RPMI7951 (cell line): ENCODE measurements at regions not wholly inside any gene's neighbourhood (a gene's known extent, or its start where the extent isn't known, plus 50 kb on each side); places are given as distances from the start of the nearest gene placed in this dataset.
"Not testable (repeated sequence)": the region's sequence is repeated elsewhere in the genome, so short reads cannot be mapped to it uniquely, and the experiment has no call there.

Experiments used
- DNase-seq: peaks from one replicate; pipeline ENCODE4 v3.0.0-alpha.2; 2012; ENCODE audit warnings: low read depth

DNA sequence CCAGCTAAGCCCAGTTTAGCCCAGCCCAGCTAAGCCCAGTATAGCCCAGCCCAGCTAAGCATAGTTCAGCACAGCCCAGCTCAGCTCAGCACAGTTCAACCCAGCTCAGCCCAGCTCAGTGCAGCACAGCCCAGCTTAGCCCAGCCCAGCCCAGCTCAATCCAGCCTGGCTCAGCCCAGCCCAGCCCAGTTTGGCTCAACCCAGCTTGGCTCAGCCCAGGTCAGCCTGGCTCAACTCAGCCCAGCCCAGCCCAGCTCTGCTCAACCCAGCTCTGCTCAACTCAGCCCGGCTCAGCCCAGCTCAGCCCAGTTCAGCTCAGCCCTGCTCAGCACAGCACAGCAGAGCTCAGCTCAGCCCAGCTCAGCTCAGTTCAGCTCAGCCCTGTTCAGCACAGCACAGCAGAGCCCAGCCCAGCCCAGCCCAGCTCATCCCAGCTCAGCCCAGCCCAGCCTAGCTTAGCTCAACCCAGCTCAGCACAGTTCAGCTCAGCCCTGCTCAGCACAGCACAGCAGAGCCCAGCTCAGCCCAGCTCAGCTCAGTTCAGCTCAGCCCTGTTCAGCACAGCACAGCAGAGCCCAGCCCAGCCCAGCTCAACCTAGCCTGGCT lies 330.9 kb downstream of the TMEM121 start:
- DNase-seq: no peak

DNA sequence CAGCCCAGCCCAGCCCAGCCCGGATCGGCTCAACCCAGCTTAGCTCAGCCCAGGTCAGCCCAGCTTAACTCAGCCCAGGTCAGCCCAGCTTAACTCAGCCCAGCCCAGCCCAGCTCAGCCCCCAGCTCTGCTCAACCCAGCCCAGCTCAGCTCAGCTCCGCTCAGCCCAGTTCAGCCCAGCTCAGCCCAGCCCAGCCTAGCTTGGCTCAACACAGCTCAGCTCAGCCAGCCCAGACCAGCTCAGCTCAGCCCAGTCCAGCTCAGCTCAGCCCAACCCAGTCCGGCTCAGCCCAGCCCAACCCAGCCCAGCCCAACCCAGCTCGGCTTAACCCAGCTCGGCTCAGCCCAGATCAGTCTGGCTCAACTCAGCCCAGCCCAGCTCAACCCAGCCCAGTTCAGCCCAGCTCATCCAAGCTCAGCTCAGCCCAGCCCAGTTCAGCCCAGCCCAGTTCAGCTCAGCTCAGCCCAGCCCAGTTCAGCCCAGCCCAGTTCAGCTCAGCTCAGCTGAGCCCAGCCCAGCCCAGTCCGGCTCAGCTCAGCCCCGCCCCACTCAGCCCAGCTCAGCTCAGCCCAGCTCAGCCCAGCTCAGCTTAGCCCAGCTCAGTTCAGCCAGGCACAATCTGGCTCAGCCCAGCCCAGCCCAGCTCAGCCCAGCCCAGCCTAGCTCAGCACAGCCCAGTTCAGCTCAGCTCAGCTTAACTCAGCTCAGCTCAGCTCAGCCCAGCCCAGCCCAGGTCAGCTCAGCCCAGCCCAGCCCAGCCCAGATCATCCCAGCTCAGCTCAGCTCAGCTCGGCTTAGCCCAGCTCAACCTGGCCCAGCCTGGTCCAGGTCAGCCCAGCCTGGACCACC lies 331.7 kb downstream of the TMEM121 start:
- DNase-seq: no peak

DNA sequence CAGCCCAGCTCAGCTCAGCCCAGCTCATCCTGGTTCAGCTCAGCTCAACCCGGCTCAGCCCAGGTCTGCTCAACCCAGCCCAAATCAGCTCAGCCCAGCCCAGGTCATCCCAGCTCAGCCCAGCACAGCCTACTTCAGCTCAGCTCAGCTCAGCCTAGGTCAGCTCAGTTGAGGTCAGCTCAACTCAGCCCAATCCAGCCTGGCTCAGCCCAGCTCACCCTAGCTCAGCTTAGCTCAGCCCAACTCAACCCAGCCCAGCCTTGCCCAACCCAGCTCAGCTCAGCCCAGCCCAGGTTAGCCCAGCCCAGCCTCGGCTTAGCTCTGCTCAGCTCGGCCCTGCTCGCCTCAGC lies 332.3 kb downstream of the TMEM121 start:
- DNase-seq: no peak

DNA sequence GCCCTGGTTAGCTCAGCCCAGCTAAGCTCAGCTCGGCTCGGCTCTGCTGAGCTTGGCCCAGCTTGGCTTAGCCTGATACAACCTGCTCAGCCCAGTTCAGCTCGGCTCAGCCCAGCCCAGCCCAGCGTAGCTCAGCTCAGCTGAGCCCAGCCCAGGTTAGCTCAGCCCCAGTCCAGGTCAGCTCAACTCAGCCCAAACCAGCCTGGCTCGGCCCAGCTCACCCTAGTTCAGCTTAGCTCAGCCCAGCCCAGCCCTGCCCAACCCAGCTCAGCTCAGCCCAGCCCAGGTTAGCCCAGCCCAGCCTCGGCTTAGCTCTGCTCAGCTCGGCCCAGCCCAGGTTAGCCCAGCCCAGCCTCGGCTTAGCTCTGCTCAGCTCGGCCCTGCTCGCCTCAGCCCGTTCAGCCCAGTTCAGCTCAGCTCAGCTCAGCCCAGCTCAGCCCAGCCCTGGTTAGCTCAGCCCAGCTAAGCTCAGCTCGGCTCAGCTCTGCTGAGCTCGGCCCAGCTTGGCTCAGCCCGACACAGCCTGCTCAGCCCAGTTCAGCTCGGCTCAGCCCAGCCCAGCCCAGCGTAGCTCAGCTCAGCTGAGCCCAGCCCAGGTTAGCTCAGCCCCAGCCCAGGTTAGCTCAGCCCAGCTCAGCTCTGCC lies 332.8 kb downstream of the TMEM121 start:
- not testable (repeated sequence) for DNase-seq

DNA sequence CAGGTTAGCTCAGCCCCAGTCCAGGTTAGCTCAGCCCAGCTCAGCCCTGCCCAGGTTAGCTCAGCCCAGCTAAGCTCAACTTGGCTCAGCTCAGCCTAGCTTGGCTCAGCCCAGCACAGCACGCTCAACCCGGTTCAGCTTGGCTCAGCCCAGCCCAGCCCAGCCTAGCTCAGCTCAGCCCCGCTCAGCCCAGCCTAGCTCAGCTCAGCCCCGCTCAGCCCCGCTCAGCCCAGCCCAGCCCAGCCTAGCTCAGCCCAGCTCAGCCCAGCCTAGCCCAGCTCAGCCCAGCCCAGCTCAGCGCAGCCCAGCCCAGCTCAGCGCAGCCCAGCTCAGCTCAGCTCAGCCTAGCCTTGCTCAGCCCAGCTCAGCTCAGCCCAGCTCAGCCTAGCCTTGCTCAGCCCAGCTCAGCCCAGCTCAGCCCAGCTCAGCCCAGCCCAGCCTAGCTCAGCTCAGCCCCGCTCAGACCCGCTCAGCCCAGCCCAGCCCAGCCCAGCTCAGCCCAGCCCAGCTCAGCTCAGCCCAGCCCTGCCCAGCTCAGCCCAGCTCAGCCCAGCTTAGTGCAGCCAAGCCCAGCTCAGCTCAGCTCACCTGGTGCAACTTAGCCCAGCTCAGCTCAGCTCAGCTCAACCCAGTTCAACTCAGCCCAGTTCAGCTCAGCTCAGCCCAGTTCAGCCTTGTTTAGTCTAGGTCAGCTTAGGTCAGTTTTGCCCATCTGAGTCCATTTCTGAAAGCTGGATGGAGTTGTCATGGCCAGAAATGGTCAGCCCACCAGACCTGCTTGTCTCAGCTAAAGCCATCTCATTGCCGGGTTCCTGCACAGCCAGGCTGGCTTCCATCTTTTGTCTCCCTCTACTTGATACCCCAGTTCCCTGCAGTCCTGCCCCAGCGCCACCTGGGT lies 333.6 kb downstream of the TMEM121 start:
- DNase-seq: no peak

DNA sequence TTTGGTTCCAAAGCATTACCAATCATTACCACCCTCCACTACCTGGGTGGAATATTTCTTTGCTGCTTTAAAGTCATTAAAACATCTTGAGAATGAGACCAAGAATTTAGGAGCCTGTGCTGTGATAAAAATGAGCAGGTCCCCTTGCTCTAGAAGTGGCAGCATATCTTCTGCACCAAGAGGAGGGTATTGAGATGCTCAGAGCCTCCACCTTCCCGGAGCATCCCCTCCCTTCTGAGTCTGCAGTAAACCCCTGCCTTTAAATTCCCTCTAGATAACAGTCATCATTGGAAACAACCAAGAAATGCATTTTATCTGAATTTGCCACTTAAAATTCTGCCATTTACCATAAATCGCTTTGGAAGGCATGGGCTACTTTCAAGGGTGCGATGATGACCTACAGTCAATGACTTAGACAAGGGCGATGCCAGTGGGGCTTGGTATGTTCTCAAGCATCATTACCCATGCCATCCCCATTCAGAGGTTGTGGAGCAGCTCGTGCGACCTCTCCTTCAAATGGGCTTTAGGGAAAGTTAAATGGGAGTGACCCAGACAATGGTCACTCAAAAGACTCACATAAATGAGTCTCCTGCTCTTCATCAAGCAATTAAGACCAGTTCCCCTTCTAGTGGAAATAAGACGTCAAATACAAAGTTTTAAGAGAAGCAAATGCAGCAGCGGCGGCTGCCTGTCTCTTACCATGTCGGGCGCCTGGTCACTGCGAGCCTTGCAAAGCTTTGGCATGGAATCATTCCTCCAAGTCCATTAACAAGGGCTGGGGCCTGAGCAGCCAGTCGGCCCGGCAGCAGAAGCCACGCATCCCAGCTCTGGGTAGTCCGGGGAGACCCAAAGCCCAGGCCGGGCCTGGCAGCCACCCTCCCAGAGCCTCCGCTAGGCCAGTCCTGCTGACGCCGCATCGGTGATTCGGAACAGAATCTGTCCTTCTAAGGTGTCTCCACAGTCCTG lies 334.5 kb downstream of the TMEM121 start:
- DNase-seq: no peak

DNA sequence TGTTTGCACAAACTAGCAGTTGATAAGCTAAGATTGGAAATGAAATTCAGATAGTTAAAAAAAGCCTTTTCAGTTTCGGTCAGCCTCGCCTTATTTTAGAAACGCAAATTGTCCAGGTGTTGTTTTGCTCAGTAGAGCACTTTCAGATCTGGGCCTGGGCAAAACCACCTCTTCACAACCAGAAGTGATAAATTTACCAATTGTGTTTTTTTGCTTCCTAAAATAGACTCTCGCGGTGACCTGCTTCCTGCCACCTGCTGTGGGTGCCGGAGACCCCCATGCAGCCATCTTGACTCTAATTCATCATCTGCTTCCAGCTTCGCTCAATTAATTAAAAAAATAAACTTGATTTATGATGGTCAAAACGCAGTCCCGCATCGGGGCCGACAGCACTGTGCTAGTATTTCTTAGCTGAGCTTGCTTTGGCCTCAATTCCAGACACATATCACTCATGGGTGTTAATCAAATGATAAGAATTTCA lies 335.6 kb downstream of the TMEM121 start:
- DNase-seq: no peak

DNA sequence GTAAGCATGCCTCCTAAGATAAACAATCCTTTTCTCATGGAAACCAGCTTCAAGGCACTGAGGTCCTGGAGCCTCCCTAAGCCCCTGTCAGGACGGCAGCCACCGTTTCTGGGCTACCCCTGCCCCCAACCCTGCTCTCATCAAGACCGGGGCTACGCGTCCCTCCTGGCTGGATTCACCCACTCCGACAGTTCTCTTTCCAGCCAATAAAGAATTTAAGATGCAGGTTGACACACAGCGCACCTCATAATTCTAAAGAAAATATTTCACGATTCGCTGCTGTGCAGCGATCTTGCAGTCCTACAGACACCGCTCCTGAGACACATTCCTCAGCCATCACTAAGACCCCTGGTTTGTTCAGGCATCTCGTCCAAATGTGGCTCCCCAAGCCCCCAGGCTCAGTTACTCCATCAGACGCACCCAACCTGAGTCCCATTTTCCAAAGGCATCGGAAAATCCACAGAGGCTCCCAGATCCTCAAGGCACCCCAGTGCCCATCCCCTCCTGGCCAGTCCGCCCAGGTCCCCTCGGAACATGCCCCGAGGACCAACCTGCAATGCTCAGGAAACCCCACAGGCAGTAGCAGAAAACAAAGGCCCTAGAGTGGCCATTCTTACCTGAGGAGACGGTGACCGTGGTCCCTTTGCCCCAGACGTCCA lies 336.3 kb downstream of the TMEM121 start:
- no peak for DNase-seq

DNA sequence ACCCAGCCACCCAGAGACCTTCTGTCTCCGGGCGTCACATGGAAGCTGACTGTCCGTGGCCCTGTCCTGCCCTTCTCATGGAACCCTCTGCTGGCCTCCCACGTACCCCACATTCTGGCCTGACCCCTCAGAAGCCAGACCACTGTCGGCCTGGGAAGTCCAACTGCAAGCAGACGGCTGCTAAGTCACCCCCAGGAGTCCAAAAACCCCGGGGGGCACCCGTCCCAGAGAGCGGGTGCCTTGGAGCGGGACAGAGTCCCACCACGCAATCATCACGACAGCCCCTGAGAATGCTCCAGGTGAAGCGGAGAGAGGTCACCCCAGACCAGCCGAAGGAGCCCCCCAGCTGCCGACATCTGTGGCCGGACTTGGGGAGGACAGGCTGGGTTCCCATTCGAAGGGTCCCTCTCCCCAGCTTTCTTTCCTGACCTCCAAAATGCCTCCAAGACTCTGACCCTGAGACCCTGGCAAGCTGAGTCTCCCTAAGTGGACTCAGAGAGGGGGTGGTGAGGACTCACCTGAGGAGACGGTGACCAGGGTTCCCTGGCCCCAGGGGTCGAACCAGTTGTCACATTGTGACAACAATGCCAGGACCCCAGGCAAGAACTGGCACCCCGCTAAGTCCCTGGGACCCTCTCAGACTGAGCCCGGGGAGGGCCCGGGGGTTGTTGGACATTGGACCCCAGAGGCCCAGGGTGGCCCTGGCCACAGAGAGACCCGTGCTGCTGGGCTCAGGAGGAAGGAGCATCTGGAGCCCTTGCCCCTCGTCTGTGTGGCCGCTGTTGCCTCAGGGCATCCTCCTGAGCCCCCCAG lies 337.1 kb downstream of the TMEM121 start:
- DNase-seq: no peak

DNA sequence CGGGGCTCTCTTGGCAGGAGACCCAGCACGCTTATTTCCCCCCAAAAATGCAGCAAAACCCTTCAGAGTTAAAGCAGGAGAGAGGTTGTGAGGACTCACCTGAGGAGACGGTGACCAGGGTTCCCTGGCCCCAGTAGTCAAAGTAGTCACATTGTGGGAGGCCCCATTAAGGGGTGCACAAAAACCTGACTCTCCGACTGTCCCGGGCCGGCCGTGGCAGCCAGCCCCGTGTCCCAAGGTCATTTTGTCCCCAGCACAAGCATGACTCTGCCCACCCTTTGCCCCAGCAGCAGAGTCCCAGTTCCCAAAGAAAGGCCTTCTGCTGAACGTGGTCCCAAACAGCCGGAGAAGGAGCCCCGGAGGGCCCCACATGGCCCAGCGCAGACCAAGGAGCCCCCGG lies 337.7 kb downstream of the TMEM121 start:
- DNase-seq: no peak

DNA sequence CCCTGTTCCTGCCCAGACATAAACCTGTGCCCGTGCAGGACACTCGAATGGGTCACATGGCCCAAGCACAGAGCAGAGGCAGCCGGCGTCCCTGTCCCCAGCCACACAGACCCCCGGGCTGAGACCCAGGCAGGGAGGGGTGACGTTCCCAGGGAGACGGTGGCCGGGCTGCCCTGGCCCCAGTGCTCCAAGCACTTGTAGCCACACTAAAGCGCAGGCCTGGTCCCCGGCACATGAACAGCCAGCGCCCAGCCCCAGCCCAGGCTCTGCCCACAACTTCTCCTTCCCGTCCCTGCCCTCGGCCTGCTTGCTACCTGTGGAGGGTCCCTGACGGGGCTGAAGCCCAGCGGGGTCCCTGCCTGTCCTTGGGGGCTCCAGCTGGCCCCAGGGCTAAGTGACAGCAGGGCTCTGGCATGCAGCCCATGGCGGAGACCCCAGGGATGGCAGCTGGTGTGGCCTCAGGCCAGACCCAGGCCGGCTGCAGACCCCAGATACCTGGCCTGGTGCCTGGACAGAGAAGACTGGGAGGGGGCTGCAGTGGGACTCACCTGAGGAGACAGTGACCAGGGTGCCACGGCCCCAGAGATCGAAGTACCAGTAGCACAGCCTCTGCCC lies 338.4 kb downstream of the TMEM121 start:
- no peak for DNase-seq

DNA sequence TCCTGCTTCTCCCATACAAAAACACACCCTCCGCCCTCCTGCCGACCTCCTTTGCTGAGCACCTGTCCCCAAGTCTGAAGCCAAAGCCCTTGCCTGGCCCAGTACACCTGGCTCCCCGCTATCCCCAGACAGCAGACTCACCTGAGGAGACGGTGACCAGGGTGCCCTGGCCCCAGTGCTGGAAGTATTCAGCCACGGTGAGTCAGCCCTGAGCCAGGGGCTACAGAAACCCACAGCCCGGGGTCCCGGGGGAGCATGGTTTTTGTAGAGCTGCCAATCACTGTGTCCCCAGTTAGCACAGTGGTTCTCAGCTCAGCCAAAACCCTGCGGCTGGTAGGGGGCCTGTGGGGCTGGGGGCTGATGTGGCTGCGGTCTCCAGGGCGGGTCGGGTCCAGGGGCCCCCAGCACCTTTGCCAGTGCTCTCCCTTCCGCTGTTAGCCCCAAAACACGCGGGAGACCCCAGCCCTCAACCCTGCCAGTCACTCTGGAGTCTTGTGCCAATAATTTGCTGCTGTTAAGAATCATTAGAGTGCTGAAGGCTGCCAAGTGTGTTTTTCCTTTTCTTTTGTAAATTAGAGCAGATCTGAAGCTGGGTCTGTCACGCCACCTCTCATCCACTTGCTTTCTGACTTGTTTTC lies 339.0 kb downstream of the TMEM121 start:
- DNase-seq: no peak

DNA sequence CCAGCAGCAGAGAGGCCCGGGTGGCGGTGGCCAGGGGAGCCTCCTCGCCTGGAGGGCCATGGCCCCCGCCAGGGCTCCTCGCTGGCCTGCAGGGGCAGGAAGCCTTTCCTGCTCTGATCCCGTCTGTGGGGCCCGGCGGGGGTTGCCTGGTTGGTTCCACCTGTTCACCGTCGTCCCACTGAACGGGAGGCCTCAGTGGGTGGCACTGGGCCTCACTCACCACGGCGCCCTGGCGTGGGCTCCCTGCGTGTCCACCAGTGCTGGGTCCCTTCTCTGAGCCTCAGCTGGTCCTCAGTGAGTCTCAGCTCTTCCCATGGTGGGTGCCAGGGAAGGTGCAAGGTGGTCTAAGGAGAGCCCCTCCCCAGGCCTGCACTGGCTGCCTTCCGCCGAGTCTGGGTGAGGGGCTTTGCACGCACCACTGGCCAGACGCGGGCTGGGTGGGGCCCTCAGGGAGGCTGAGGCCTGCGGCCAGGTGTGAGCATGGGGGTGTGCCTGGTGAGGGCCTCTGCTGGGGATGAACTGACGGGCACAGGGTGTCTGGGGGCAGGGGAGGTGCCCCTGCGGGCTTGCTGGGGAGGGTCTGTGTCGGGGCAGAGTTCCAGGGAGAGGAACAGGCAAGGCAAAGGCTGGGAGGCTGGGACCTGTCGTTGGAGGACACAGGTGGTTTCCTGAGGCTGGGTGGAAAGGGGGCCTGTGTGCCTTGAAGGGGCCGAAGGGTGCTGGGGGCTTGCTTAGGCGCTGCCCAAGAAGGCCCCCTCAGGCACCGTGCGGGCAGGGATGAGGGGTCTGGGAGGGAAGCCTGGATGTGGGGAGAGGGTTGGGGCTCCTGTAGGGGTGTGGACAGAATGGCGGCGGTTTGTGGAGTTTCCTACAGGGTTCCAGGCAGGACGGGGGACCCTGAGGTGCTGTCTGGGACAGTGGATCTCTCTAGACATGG lies 339.8 kb downstream of the TMEM121 start:
- DNase-seq: no peak

DNA sequence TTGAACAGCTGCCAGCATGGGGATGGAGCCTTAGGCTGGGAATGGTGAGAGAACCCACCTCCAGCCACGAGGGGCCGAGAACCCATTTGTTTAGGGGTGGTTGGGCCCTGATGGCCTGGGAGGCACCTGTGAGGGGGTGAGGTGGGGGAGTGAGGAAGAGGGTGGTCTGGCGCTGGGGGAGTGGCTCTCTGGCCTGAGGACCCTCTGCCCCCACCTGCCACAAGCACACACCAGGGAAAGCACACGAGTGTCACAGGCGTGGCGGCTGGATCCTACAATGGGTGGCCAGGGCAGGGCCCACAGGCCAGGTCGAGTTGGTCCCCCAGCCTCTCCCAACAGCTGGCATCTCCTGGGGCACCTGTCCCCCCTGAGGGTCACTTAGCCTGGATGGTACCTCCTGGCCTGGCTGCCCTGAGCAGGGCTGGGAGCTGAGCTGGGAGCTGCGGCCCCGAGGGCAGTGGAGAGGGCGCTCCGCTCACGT lies 340.5 kb downstream of the TMEM121 start:
- no peak for DNase-seq

DNA sequence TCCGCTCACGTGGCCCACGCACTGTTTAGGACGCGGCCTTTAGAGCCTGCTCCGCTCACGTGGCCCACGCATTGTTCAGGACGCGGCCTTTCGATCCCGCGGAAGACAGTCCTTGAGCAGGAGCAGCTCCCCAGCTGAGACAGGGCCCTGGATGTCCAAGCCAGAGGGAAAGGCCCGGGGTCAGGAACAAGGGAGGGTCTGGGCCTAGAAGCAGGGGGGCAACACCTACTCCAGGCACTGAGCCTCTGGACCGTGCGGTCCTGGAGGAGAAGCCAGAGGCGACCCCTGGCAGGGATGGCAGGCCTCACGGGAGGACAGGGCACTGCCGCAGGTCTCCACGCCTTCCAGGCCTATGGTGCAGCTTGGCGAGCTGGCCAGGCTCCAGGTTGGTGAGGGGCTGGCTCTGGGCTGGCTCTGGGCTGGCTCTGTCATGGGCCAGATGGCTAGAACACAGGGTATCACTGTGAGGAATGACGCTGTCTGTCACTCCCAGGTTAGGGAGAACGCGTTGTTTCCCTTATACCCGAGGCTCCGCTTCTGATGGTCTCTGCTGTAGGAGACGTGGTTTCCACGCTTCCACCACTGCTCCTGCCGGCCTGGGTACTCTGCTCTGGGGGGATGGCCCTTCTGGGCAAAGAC lies 341.7 kb downstream of the TMEM121 start:
- DNase-seq: no peak

DNA sequence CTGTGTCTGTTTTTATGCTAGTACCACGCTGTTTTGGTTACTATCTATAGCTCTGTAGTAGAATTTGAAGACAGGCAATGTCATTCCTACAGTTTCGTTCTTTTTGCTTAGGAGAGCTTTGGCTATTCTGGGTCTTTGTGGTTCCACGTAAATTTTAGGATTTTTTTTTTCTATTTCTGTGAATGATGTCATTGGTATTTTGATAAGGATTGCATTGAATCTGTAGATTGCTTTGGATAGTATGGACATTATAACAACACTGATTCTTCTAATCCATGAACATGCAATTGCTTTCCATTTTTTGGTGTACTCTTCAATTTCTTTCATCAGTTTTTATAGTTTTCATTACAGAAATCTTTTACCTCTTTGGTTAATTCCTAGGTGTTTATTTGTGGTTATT lies 345.2 kb downstream of the TMEM121 start:
- no peak for DNase-seq
